Activated T-helper 17 cell treated with anti-CD3 and anti-CD28 coated beads, Interleukin-2, amount 50 U/mL, for 72 hours (primary cell): ENCODE measurements at regions not wholly inside any gene's neighbourhood (a gene's known extent, or its start where the extent isn't known, plus 50 kb on each side); places are given as distances from the start of the nearest gene placed in this dataset.

Experiments
- ATAC-seq: fragments of 150-1000 bp; cut with Tn5 transposase; replicated peaks from 2 replicates; pipeline ENCODE4 v1.10.0; 2021; ENCODE audit warnings: mild to moderate bottlenecking, moderate library complexity
- H3K27ac Mint-ChIP-seq: one replicate; pipeline ENCODE4 v1.8.0; 2022; ENCODE audit warnings: mixed read lengths
- H3K27me3 Mint-ChIP-seq: one replicate; pipeline ENCODE4 v1.8.0; 2022; ENCODE audit warnings: mixed read lengths
- H3K36me3 Mint-ChIP-seq: one replicate; pipeline ENCODE4 v1.8.0; 2022; ENCODE audit warnings: low read depth, mild to moderate bottlenecking, mixed read lengths
- H3K4me1 Mint-ChIP-seq: one replicate; pipeline ENCODE4 v1.8.0; 2022; ENCODE audit warnings: mixed read lengths
- H3K4me3 Mint-ChIP-seq: one replicate; pipeline ENCODE4 v1.8.0; 2022; ENCODE audit warnings: mild to moderate bottlenecking, mixed read lengths
- H3K9me3 Mint-ChIP-seq: one replicate; pipeline ENCODE4 v1.8.0; 2022; ENCODE audit warnings: mixed read lengths

GRCh38 chr5:90301248-90301647 lies 108.3 kb downstream of the CETN3 start:
- no peaks in the 10 kb centered on the region for H3K9me3 Mint-ChIP-seq
- no peak overlapping the region for H3K4me3 Mint-ChIP-seq
- H3K4me1 Mint-ChIP-seq = no peaks in the 10 kb centered on the region
- H3K36me3 Mint-ChIP-seq = no peaks in the 10 kb centered on the region
- no peak overlapping the region for H3K27ac Mint-ChIP-seq
- H3K27me3 Mint-ChIP-seq = peaks cover 11% of the 10 kb centered on the region
- ATAC-seq = no peak

GRCh38 chr5:90297045-90297764 lies 112.4 kb downstream of the CETN3 start:
- Mint-ChIP-seq H3K4me1 (no peaks in the 10 kb centered on the region), H3K36me3 (no peaks in the 10 kb centered on the region), H3K4me3 (no peak overlapping the region), H3K27me3 (peaks cover 15% of the 10 kb centered on the region), H3K9me3 (no peaks in the 10 kb centered on the region), H3K27ac (no peak overlapping the region)
- no peak for ATAC-seq

GRCh38 chr5:90294604-90295003 lies 115.0 kb downstream of the CETN3 start:
- Mint-ChIP-seq H3K27ac (no peak overlapping the region), H3K4me1 (no peaks in the 10 kb centered on the region), H3K27me3 (peaks cover 15% of the 10 kb centered on the region), H3K36me3 (no peaks in the 10 kb centered on the region), H3K4me3 (no peak overlapping the region), H3K9me3 (no peaks in the 10 kb centered on the region)
- no peak for ATAC-seq

GRCh38 chr5:90293931-90294330 lies 115.6 kb downstream of the CETN3 start:
- Mint-ChIP-seq H3K4me1 (no peaks in the 10 kb centered on the region), H3K27me3 (peaks cover 12% of the 10 kb centered on the region), H3K36me3 (no peaks in the 10 kb centered on the region), H3K4me3 (no peak overlapping the region), H3K27ac (no peak overlapping the region), H3K9me3 (no peaks in the 10 kb centered on the region)
- no peak for ATAC-seq

GRCh38 chr5:90290648-90291047 lies 118.9 kb downstream of the CETN3 start:
- ATAC-seq = no peak
- Mint-ChIP-seq H3K4me3 (no peak overlapping the region), H3K4me1 (no peaks in the 10 kb centered on the region), H3K27me3 (peaks cover 11% of the 10 kb centered on the region), H3K27ac (no peak overlapping the region), H3K36me3 (no peaks in the 10 kb centered on the region), H3K9me3 (no peaks in the 10 kb centered on the region)

GRCh38 chr5:90289837-90290236 lies 119.7 kb downstream of the CETN3 start:
- H3K4me3 Mint-ChIP-seq = no peak overlapping the region
- no peaks in the 10 kb centered on the region for H3K9me3 Mint-ChIP-seq
- ATAC-seq = no peak
- H3K4me1 Mint-ChIP-seq = no peaks in the 10 kb centered on the region
- H3K27ac Mint-ChIP-seq = no peak overlapping the region
- H3K36me3 Mint-ChIP-seq = no peaks in the 10 kb centered on the region
- H3K27me3 Mint-ChIP-seq = peaks cover 11% of the 10 kb centered on the region

GRCh38 chr5:90287036-90287435 lies 122.5 kb downstream of the CETN3 start:
- Mint-ChIP-seq H3K9me3 (no peaks in the 10 kb centered on the region), H3K4me1 (no peaks in the 10 kb centered on the region), H3K27me3 (peaks cover 16% of the 10 kb centered on the region), H3K4me3 (no peak overlapping the region), H3K27ac (no peak overlapping the region), H3K36me3 (no peaks in the 10 kb centered on the region)
- no peak for ATAC-seq

- Mint-ChIP-seq H3K9me3 (no peaks in the 10 kb centered on the region), H3K27me3 (peaks cover 17% of the 10 kb centered on the region), H3K27ac (no peak overlapping the region), H3K4me1 (no peaks in the 10 kb centered on the region), H3K4me3 (no peak overlapping the region), H3K36me3 (no peaks in the 10 kb centered on the region)
- no peak for ATAC-seq
Measured at GRCh38 chr5:90285581-90285980, 124.0 kb downstream of the CETN3 start.

- peaks cover 15% of the 10 kb centered on the region for H3K27me3 Mint-ChIP-seq
- H3K9me3 Mint-ChIP-seq = no peaks in the 10 kb centered on the region
- no peak overlapping the region for H3K4me3 Mint-ChIP-seq
- no peaks in the 10 kb centered on the region for H3K4me1 Mint-ChIP-seq
- H3K36me3 Mint-ChIP-seq = no peaks in the 10 kb centered on the region
- no peak overlapping the region for H3K27ac Mint-ChIP-seq
- ATAC-seq = no peak
Measured at GRCh38 chr5:90284375-90284774, 125.2 kb downstream of the CETN3 start.

GRCh38 chr5:90279091-90279490 lies 130.5 kb downstream of the CETN3 start:
- Mint-ChIP-seq H3K36me3 (no peaks in the 10 kb centered on the region), H3K27ac (no peak overlapping the region), H3K4me1 (no peaks in the 10 kb centered on the region), H3K9me3 (no peaks in the 10 kb centered on the region), H3K27me3 (peaks cover 13% of the 10 kb centered on the region), H3K4me3 (no peak overlapping the region)
- no peak for ATAC-seq

GRCh38 chr5:90274216-90274615 lies 135.3 kb downstream of the CETN3 start:
- ATAC-seq = no peak
- no peak overlapping the region for H3K27ac Mint-ChIP-seq
- H3K36me3 Mint-ChIP-seq = no peaks in the 10 kb centered on the region
- no peaks in the 10 kb centered on the region for H3K27me3 Mint-ChIP-seq
- no peaks in the 10 kb centered on the region for H3K9me3 Mint-ChIP-seq
- H3K4me1 Mint-ChIP-seq = no peaks in the 10 kb centered on the region
- no peak overlapping the region for H3K4me3 Mint-ChIP-seq

- H3K36me3 Mint-ChIP-seq = no peaks in the 10 kb centered on the region
- H3K4me1 Mint-ChIP-seq = no peaks in the 10 kb centered on the region
- no peak overlapping the region for H3K27ac Mint-ChIP-seq
- no peak overlapping the region for H3K4me3 Mint-ChIP-seq
- no peaks in the 10 kb centered on the region for H3K27me3 Mint-ChIP-seq
- H3K9me3 Mint-ChIP-seq = no peaks in the 10 kb centered on the region
- no peak for ATAC-seq
Measured at GRCh38 chr5:90267646-90268045, 141.9 kb downstream of the CETN3 start.

- Mint-ChIP-seq H3K27me3 (no peaks in the 10 kb centered on the region), H3K4me3 (no peak overlapping the region), H3K4me1 (no peaks in the 10 kb centered on the region), H3K27ac (no peak overlapping the region), H3K36me3 (no peaks in the 10 kb centered on the region), H3K9me3 (no peaks in the 10 kb centered on the region)
- ATAC-seq = no peak
Measured at GRCh38 chr5:90265545-90265857, 144.1 kb downstream of the CETN3 start.

GRCh38 chr5:90264689-90265544 lies 144.6 kb downstream of the CETN3 start:
- no peak overlapping the region for H3K4me3 Mint-ChIP-seq
- H3K27me3 Mint-ChIP-seq = no peaks in the 10 kb centered on the region
- no peaks in the 10 kb centered on the region for H3K9me3 Mint-ChIP-seq
- no peak overlapping the region for H3K27ac Mint-ChIP-seq
- no peak for ATAC-seq
- H3K4me1 Mint-ChIP-seq = no peaks in the 10 kb centered on the region
- H3K36me3 Mint-ChIP-seq = no peaks in the 10 kb centered on the region

GRCh38 chr5:90263102-90263820 lies 146.3 kb downstream of the CETN3 start:
- no peak for ATAC-seq
- H3K36me3 Mint-ChIP-seq = no peaks in the 10 kb centered on the region
- no peaks in the 10 kb centered on the region for H3K4me1 Mint-ChIP-seq
- no peaks in the 10 kb centered on the region for H3K9me3 Mint-ChIP-seq
- H3K27ac Mint-ChIP-seq = no peak overlapping the region
- H3K4me3 Mint-ChIP-seq = no peak overlapping the region
- H3K27me3 Mint-ChIP-seq = no peaks in the 10 kb centered on the region
